K562 (cell line): ENCODE measurements at regions not wholly inside any gene's neighbourhood (a gene's known extent, or its start where the extent isn't known, plus 50 kb on each side); places are given as distances from the start of the nearest gene placed in this dataset.
A peak's percentile ranks its signal among the peaks of the same experiment; 100 is the strongest.

Source experiments
- ATAC-seq: fragments of 200-7000 bp; cut with Tn5 transposase; 3 replicates; pipeline ENCODE4 v1.9.1; 2020; ENCODE audit warnings: moderate library complexity
- BruUV-seq: library from RNA; stranded (reverse); fragments of 400-500 nt; replicated peaks from 2 replicates; lab custom pipeline; 2021; lab: Mats Ljungman, UMichigan
- CTCF ChIA-PET: fragments of 300-600 bp; formaldehyde crosslinking; extraction: SDS; loops from one replicate; lab custom pipeline; 2021; ENCODE audit warnings: low intra/inter-chr PET ratio; lab: Yijun Ruan, JAX
- POLR2A ChIA-PET: fragments of 300-600, 350-650 bp; sonication (Branson Sonifier 250); formaldehyde crosslinking; extraction: SDS; loops from one replicate; lab custom pipeline; 2021; ENCODE audit warnings: antibody characterized with exemption, inconsistent platforms; lab: Yijun Ruan, JAX
- DNase-seq, 4 experiments: peaks; one replicate each; pipeline versions ENCODE4 v3.0.0 to v3.0.0-alpha.2; 2011 to 2018; ENCODE audit warnings: low spot score in 3 of 4, mixed read lengths in 3 of 4; ENCODE audit errors: extremely low read depth in 1 of 4
- FAIRE-seq: peaks from 2 replicates; lab custom pipeline; 2011; peaks lifted over from hg19 to GRCh38; lab: Jason Lieb, UNC
- H2AFZ ChIP-seq: 2 replicates; pipeline ENCODE4 v1.6.0; 2011; ENCODE audit warnings: low read depth, low read length, control low read depth, inconsistent platforms
- H3K27ac ChIP-seq: fragments of 200-600 bp; 3 replicates; pipeline ENCODE4 v1.8.0; 2011; ENCODE audit warnings: low read depth, mild to moderate bottlenecking, control low read depth, inconsistent platforms, low read length, moderate library complexity, mixed read lengths; ENCODE audit errors: extremely low read depth
- H3K27me3 ChIP-seq, 2 experiments: fragments of 300-600 bp in 1 of 2; 2 replicates in 1 of 2; 3 replicates in 1 of 2; pipeline versions ENCODE4 v1.6.0 to v1.8.0; 2011; ENCODE audit warnings: inconsistent platforms in 2 of 2, low read length in 2 of 2, mild to moderate bottlenecking in 1 of 2, mixed read lengths in 1 of 2, moderate library complexity in 1 of 2; ENCODE audit not compliant: control insufficient read depth in 2 of 2, insufficient read depth in 2 of 2
- H3K36me3 ChIP-seq: fragments of 300-600 bp; 3 replicates; pipeline ENCODE4 v1.8.0; 2011; ENCODE audit warnings: mild to moderate bottlenecking, low read length, inconsistent platforms; ENCODE audit not compliant: control insufficient read depth, insufficient read depth
- H3K4me1 ChIP-seq, 2 experiments: fragments of 200-600 bp in 1 of 2; replicated peaks in 1 of 2; 2 replicates in 1 of 2; 3 replicates in 1 of 2; pipeline versions ENCODE4 v1.5.1 to v1.8.0; 2011; ENCODE audit warnings: inconsistent platforms in 2 of 2, low read length in 2 of 2, mild to moderate bottlenecking in 1 of 2, mixed read lengths in 1 of 2, moderate library complexity in 1 of 2; ENCODE audit not compliant: control insufficient read depth in 2 of 2, insufficient read depth in 2 of 2
- H3K4me2 ChIP-seq: 2 replicates; pipeline ENCODE4 v1.6.1; 2011; ENCODE audit warnings: low read length, control low read depth, inconsistent platforms, mixed read lengths; ENCODE audit not compliant: insufficient read depth
- H3K4me3 ChIP-seq: fragments of 200-600 bp; sonication (generic), shearing (Covaris generic); 2 replicates; pipeline ENCODE4 v1.5.1; 2016; ENCODE audit warnings: control low read depth, inconsistent platforms
- H3K79me2 ChIP-seq: fragments of 200-600 bp; 3 replicates; pipeline ENCODE4 v1.8.0; 2011; ENCODE audit warnings: low read length, inconsistent platforms; ENCODE audit not compliant: control insufficient read depth, insufficient read depth
- H3K9ac ChIP-seq, 2 experiments: 2 replicates each; pipeline versions ENCODE4 v1.6.0 to v1.6.1; 2011; ENCODE audit warnings: low read depth in 2 of 2, low read length in 2 of 2, control low read depth in 1 of 2, inconsistent platforms in 1 of 2, mild to moderate bottlenecking in 1 of 2, mixed read lengths in 1 of 2; ENCODE audit not compliant: insufficient read depth in 1 of 2
- H3K9me1 ChIP-seq: one replicate; pipeline ENCODE4 v1.6.0; 2011; ENCODE audit warnings: inconsistent platforms, mild to moderate bottlenecking, low read length, moderate library complexity; ENCODE audit not compliant: control insufficient read depth, insufficient read depth
- H3K9me3 ChIP-seq: replicated peaks from 2 replicates; pipeline ENCODE4 v1.5.1; 2011; ENCODE audit warnings: low read depth, low read length, inconsistent platforms; ENCODE audit not compliant: control insufficient read depth, insufficient read depth
- H4K20me1 ChIP-seq: replicated peaks from 2 replicates; pipeline ENCODE4 v1.6.1; 2011; ENCODE audit warnings: low read length, inconsistent platforms, mixed read lengths; ENCODE audit not compliant: control insufficient read depth, insufficient read depth
- BRD9 ChIP-seq: fragments of 450-650 bp; IDR thresholded peaks from 2 replicates; pipeline ENCODE4 v1.6.1; 2018; ENCODE audit warnings: low read depth; ENCODE audit not compliant: partially characterized antibody
- CBX5 ChIP-seq: IDR thresholded peaks from 2 replicates; pipeline ENCODE4 v1.6.1; 2014; ENCODE audit warnings: low read depth, borderline replicate concordance
- E2F8 ChIP-seq: fragments of 450-650 bp; IDR thresholded peaks from 2 replicates; pipeline ENCODE4 v1.7.1; 2018; ENCODE audit warnings: mild to moderate bottlenecking, low read depth; ENCODE audit not compliant: partially characterized antibody
- KLF16 ChIP-seq: IDR thresholded peaks from 2 replicates; pipeline ENCODE4 v1.6.1; 2016; ENCODE audit warnings: antibody characterized with exemption
- NFRKB ChIP-seq: fragments of 450-650 bp; IDR thresholded peaks from 2 replicates; pipeline ENCODE4 v1.6.1; 2016; ENCODE audit warnings: low read depth
- PTRF ChIP-seq: fragments of 450-650 bp; IDR thresholded peaks from 2 replicates; pipeline ENCODE4 v1.6.1; 2016; ENCODE audit warnings: mild to moderate bottlenecking, missing genetic modification characterization, missing compliant biosample characterization
- TEAD2 ChIP-seq: fragments of 450-650 bp; IDR thresholded peaks from 2 replicates; pipeline ENCODE4 v1.6.1; 2016; ENCODE audit warnings: missing genetic modification characterization, control low read depth, missing compliant biosample characterization
- ZBTB26 ChIP-seq: fragments of 450-650 bp; formaldehyde crosslinking; IDR thresholded peaks from 2 replicates; pipeline ENCODE4 v1.4.0; 2022; ENCODE audit warnings: missing genetic modification characterization
- ZNF134 ChIP-seq: fragments of 250-450 bp; sonication (Bioruptor Pico); conservative IDR thresholded peaks from 2 replicates; pipeline ENCODE4 v1.4.0; 2020
- ZNF274 ChIP-seq: IDR thresholded peaks from 2 replicates; pipeline ENCODE4 v1.6.1; 2011; ENCODE audit warnings: low read depth, mild to moderate bottlenecking, low read length, moderate library complexity, borderline replicate concordance
- ZNF512 ChIP-seq: IDR thresholded peaks from 2 replicates; pipeline ENCODE4 v1.6.1; 2016; ENCODE audit warnings: missing genetic modification characterization, missing compliant biosample characterization
- ZNF561 ChIP-seq: fragments of 450-650 bp; formaldehyde crosslinking; conservative IDR thresholded peaks from 2 replicates; pipeline ENCODE4 v1.4.0; 2020; ENCODE audit warnings: mild to moderate bottlenecking, moderate library complexity
- ZNF586 ChIP-seq: fragments of 450-650 bp; formaldehyde crosslinking; conservative IDR thresholded peaks from 2 replicates; pipeline ENCODE4 v1.4.0; 2020; ENCODE audit warnings: mild to moderate bottlenecking, moderate library complexity
- WGBS: fragments of 100-300 bp; shearing (Covaris generic); methylation state at CpG from one replicate; pipeline ENCODE4 v1.1.6; 2016; ENCODE audit warnings: low coverage, mixed read lengths; ENCODE audit not compliant: insufficient coverage; ENCODE audit errors: missing lambda C conversion rate; 5-methylcytosine and 5-hydroxymethylcytosine counted together
- in situ Hi-C: fragments of 300-500 bp; cut with MboI; formaldehyde crosslinking; loops from 4 replicates; pipeline ENCODE4 v1.15.0; 2018; ENCODE audit warnings: inconsistent platforms, mixed read lengths
- intact Hi-C: fragments of 100-400 bp; cut with micrococcal nuclease; formaldehyde crosslinking; loops from 2 replicates; pipeline ENCODE4 v1.14.2; 2022
- TF ChIP-seq, protein P1 (sequence below): fragments of 250-450 bp; sonication (Bioruptor Pico); IDR thresholded peaks from 2 replicates; pipeline ENCODE4 v1.5.0; 2020; ENCODE audit warnings: mild to moderate bottlenecking, borderline replicate concordance
- TF ChIP-seq, protein P2 (sequence below): fragments of 450-650 bp; IDR thresholded peaks from 2 replicates; pipeline ENCODE4 v1.6.1; 2016; ENCODE audit warnings: missing biosample characterization, missing genetic modification characterization

GRCh38 chr5:164356790-164357189, 851.4 kb downstream of the MAT2B start:
- peak overlapping the region; percentile 15; the same call in 1 of the 2 replicates for H3K4me3 ChIP-seq
- CTCF ChIA-PET: no interaction called here
- FAIRE-seq: peak; percentile 46
- TF ChIP-seq PTRF: no peak
- TF ChIP-seq ZNF512 (tag): no peak
- no peak for TF ChIP-seq ZNF274
- no peak for TF ChIP-seq KLF16
- TF ChIP-seq CBX5: no peak
- TF ChIP-seq, protein P1, sequence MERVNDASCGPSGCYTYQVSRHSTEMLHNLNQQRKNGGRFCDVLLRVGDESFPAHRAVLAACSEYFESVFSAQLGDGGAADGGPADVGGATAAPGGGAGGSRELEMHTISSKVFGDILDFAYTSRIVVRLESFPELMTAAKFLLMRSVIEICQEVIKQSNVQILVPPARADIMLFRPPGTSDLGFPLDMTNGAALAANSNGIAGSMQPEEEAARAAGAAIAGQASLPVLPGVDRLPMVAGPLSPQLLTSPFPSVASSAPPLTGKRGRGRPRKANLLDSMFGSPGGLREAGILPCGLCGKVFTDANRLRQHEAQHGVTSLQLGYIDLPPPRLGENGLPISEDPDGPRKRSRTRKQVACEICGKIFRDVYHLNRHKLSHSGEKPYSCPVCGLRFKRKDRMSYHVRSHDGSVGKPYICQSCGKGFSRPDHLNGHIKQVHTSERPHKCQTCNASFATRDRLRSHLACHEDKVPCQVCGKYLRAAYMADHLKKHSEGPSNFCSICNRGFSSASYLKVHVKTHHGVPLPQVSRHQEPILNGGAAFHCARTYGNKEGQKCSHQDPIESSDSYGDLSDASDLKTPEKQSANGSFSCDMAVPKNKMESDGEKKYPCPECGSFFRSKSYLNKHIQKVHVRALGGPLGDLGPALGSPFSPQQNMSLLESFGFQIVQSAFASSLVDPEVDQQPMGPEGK (CRISPR knock-in tag): no peak
- TF ChIP-seq, protein P2, sequence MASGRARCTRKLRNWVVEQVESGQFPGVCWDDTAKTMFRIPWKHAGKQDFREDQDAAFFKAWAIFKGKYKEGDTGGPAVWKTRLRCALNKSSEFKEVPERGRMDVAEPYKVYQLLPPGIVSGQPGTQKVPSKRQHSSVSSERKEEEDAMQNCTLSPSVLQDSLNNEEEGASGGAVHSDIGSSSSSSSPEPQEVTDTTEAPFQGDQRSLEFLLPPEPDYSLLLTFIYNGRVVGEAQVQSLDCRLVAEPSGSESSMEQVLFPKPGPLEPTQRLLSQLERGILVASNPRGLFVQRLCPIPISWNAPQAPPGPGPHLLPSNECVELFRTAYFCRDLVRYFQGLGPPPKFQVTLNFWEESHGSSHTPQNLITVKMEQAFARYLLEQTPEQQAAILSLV (tag): no peak
- no peak for TF ChIP-seq ZNF561 (CRISPR knock-in tag)
- no peak for TF ChIP-seq TEAD2 (tag)
- TF ChIP-seq ZBTB26: no peak
- TF ChIP-seq NFRKB: peak; percentile 71
- peak; percentile 37 for TF ChIP-seq BRD9
- no peak for TF ChIP-seq ZNF586 (CRISPR knock-in tag)
- no peak for TF ChIP-seq E2F8
- no peak for TF ChIP-seq ZNF134 (CRISPR knock-in tag)

More at GRCh38 chr5:164356790-164357189, 851.4 kb downstream of the MAT2B start:
- POLR2A ChIA-PET: interaction anchor here (0.5 to 3.3 kb wide), 5 partner anchors 9 to 895 kb away, joined by 3 to 17 read pairs (median 3); no protein-coding TSS in a partner anchor
- Histone ChIP-seq H3K36me3 (no peaks in the 10 kb centered on the region), H3K27ac (peak overlapping the region; percentile 93), H3K27me3 (no peaks in the 10 kb centered on the region), H4K20me1 (no peaks in the 10 kb centered on the region), H3K4me2 (peak overlapping the region; percentile 71), H3K4me1 (peaks cover 30 to 88% of the 10 kb centered on the region in 2 experiments), H3K9ac (peak overlapping the region in 1 of 2 experiments; percentile 79; a peak in 2 of 4 replicates), H3K9me1 (no peaks in the 10 kb centered on the region), H3K9me3 (no peaks in the 10 kb centered on the region), H3K79me2 (no peaks in the 10 kb centered on the region; the same call in 2 of the 3 replicates), H2AFZ (peak overlapping the region; percentile 84)
- ATAC-seq (peak; percentile 58), DNase-seq (peak in 1 of 4 experiments; percentile 65)
- BruUV-seq: no TSS peak
- in situ Hi-C loops (loop anchor here (25.0 kb wide), 1 partner anchor 844 kb away; the partner anchor contains the start of gene MAT2B), intact Hi-C loops (loop anchor here (5.0 kb wide), 4 partner anchors 59 to 919 kb away; partner anchors contain the start of genes CCNG1 and MAT2B)
- WGBS: 0% methylated on average over 4 of the region's 4 CpGs
